GM11168 (cell line): ENCODE measurements at regions not wholly inside any gene's neighbourhood (a gene's known extent, or its start where the extent isn't known, plus 50 kb on each side); places are given as distances from the start of the nearest gene placed in this dataset.
"Not testable (repeated sequence)": the region's sequence is repeated elsewhere in the genome, so short reads cannot be mapped to it uniquely, and the experiment has no call there.

ENCODE experiments used
- in situ Hi-C: fragments of 300-500 bp; cut with MboI; formaldehyde crosslinking; loops from one replicate; pipeline ENCODE4 v1.12.0; 2022; ENCODE audit warnings: low sequenced_read_pairs; ENCODE audit not compliant: unreplicated experiment

GRCh38 chr3:130151555-130151954 lies 69.9 kb downstream of the ALG1L2 start:
- in situ Hi-C loops = not testable (repeated sequence)

DNA sequence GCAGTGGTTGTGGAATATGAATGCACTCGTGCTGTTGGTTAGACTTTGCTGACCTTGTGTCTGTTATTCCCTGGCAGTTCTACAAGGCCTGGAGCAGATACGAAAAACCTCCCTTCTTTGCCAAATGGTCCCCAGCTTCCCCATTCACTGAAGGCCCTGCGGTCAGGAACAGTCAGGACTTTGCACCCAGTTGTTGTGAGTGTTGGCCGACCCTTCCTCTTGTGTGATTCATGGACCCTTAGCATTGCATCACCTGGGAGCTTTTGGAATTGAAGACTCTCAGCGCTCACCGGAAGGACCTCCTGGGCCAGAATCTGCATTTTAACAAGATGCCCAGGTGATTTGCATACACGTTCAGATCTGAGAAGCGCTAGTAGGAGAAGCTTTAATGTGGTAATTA lies 71.6 kb downstream of the ALG1L2 start:
- in situ Hi-C loops = not testable (repeated sequence)

DNA sequence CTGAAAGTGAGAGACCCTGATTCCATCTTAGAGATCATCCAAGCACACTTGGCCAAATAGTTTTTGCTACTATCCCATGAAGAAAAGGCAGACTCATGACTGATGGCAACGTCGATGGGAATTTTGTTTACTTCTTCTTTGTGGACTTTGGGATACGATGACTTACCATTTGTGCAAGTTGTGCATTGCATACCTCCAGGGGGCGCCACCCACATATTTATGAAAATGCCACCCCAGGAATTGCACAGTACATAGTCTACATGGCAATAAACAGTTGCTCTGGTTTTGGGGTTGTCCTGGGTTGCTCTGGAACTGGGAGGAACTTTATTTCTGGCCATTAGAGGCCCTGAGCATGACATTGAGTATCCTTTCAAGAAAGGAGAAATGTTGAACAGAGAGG lies 73.8 kb downstream of the ALG1L2 start:
- in situ Hi-C loops = not testable (repeated sequence)

GRCh38 chr3:130166856-130167255 lies 85.2 kb downstream of the ALG1L2 start:
- in situ Hi-C loops = not testable (repeated sequence)

GRCh38 chr3:130175195-130175594 lies 93.6 kb downstream of the ALG1L2 start:
- in situ Hi-C loops = not testable (repeated sequence)

DNA sequence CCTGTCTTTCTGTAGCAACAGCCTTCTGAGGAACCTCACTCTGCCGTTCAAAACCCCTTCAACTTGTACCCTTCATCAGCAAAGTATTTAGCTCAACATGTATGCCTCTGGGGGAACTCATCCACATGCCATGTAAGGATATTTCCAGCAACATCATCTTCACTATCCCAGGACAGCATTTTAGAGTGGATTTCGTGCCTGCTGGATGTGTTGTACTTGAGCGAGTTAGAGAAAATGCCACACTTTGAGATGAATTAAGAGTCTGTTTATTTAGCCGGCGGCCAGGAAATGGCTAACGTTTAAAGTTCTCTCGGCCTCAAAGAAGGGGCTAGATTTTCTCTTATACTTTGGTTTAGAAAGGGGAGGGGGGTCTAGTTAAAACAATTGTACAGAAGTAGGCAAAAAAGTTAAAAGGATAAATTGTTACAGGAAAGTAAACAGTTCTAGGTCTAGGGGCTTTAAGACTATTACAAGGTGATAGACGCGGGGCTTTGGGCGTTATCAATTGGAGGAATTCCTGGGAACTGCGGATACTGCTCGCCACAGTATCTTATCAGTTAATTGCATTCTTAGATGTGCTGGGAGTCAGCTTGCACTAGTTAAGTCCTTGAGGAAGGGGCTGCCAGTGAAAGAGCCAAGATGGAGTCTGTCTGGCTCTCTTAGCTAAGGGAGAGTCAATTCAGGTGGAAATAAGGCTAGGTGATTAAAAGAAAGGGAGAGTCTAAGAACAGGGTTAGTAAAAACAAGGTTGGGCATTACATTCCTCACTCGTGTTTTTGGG lies 95.0 kb downstream of the ALG1L2 start:
- in situ Hi-C loops = not testable (repeated sequence)

DNA sequence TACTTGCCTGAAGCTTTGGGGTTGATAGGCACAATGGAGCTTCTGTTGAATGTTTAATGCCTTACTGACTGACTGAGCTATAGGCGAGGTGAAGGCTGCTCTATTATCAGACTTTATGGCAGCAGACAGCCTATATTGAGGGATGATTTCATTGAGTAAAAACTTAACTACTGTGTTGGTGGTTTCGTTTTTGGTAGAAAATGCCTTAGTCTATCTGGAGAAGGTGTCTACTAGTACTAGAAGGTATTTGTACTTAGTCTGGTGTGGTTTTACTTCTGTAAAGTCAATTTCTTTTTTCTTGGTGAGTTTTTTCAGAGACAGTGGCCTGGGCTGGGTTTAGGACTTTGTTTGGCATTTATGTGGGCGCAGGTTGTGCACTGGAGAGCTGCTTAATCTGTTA lies 97.2 kb downstream of the ALG1L2 start:
- in situ Hi-C loops = not testable (repeated sequence)

DNA sequence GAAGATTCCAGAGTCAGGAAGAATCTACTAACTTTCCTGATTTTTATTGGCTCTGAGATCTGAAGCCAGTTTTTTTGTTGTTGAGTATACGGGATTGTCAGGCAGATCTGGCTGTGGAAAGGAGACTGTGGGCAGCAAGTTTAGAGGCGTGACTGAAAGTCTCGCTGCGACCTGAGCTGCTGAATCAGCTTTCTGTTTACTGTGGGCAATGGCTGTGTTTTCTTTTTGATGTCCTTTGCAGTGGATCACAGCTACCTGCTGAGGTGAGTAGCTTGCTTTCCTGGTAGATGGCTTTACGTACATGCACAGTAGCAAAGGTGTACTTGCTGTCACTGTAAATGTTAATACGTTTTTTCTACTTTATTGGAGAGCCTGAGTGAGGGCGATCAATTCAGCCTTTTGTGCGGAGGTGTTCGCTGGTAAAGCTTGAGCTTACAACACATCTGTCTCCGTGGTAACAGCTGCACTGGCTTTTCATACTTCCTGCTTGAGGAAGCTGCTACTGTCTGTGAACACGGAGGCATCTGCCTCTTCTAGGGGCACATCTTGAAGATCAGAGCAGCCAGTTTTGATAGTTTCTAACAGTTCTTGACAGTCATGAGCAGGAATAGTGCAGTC lies 97.8 kb downstream of the ALG1L2 start:
- in situ Hi-C loops = not testable (repeated sequence)

- in situ Hi-C loops = not testable (repeated sequence)
Observed at GRCh38 chr3:130182475-130182874, 100.8 kb downstream of the ALG1L2 start.

- in situ Hi-C loops = not testable (repeated sequence)
Observed at GRCh38 chr3:130183689-130184088, 102.1 kb downstream of the ALG1L2 start.

GRCh38 chr3:130184152-130185024 lies 102.8 kb downstream of the ALG1L2 start:
- in situ Hi-C loops = not testable (repeated sequence)

DNA sequence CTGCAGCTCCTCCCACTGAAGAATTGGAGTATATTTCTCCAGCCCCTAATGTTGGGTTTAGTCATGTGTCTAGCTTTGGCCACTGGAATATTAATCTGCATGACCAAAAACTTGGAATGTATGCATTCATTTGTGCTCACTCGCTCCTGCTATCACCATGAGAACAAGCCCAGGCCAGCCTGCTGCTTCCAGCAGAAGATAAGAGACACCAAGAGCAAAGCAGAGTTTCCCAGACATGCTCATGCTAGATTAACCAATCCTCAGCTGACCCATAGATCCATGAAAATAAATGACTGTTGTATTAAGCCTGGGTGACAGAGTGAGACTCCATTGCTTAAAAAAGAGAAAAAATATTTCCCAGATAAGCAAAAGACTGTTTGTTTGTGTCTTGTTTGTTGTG lies 119.6 kb downstream of the ALG1L2 start:
- in situ Hi-C loops = not testable (repeated sequence)

GRCh38 chr3:130203633-130204032 lies 122.0 kb downstream of the ALG1L2 start:
- in situ Hi-C loops = not testable (repeated sequence)

DNA sequence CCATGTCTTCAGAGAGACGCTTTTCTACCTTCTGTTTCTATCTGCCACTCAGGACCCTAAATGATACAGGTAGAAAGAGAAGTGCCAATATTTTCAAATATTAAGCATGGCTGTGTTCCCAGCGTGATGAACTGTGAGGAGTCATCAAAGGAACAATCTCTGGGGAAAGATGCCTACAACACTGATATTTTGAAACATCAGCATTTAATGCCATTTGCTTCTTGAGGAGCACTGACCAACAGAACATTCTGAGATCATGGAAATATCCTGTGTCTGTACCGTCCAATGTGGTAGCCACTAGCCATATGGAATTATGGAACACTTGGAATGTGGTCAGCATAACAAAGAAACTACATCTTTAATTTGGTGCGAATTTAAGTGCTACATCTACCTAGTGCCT lies 117.9 kb upstream of the COL6A5 start:
- in situ Hi-C loops = no loop called here

DNA sequence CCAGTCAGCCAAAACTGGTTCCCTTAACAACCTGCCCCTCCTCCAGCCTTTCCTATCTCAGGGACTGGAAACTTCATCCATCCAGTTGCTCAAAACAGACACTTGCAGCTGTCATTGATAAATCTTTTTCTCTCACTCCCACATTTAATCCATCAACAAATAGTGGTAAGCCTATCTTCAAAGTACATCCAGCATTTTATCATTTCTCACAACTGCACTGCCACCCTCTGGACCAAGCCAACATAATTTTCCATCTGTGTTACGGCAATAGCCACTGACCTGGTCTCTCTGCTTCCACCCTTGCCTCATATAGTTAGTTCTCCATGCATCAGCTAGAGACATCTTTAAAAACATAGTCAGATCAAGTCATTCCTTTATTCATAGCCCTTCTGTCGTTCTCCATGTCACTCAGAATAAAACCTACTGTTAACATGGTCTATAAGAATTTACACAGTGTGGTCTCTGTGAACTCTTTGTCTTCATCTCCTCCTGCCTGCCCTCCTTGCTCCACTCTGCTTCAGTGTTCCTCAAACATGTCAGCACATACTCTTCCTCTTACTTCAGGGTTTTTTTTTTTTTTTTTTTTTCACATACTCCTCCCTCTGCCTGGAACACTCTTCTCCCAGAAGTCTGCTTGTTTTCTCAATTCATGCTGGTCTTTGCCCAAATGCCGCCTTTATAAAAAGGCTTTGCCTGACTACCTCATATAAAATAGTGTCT lies 102.5 kb upstream of the COL6A5 start:
- in situ Hi-C loops = no loop called here

DNA sequence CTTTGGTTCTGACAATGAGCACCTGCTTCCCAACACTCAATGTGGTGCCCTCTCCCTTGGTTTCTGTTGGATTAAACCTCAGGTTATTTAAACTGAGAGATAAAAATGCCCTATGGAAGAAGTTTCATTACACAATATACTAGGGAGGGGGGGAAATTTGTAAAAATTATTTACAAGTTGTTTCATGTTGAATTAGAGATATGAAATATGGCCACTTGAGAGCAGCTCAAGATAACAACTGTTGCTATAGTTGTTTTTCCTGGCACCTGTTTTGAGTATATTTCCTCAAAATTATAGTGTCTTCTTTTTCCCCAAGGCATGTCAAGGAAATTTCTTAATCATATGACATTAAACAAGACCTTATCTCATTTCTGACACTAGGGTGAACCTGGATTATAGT lies 101.7 kb upstream of the COL6A5 start:
- in situ Hi-C loops = no loop called here

GRCh38 chr3:130250982-130251381 lies 94.5 kb upstream of the COL6A5 start:
- in situ Hi-C loops = no loop called here

DNA sequence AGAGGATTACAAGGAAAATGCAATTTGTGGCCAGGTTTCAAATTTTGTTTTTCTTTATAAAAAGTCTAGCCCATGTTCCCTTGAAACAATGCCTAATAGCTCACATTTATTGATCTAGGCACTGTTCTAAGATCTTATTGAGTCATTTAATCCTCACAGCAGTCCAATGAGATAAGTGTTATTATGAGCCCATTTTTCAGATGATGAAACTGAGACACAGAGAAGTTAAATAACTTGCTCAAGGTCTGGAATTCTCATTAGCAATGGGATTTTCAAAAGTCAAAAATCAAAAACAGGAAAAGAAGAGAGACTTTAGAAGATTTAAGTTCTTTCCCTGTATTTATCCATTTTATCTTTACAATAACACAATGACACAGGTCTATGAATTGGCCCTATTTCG lies 90.0 kb upstream of the COL6A5 start:
- in situ Hi-C loops = no loop called here

DNA sequence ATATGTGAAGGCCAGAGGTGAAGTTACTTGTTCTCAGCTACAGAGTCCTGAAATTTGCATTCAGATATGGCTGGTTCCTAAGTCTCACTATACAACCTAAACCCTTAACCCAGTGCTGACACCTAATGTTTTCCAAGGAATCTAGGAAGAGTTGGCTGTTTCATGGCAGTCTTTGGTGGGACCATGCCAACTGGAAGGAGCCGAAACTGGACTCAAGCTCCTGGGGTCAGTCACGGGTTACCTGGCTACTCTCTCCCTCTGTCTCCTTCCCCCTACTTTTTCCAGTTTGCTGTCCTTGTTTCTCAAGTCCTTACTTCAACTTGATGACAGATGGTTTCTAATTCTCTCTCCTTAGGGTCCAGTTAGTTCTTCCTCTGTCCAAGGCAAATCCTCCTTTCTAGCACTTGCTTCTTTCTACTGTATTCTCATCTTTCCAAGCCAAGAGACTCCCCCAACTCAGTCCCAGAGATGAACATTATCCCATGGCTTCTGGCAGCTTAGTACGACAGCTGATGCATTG lies 88.6 kb upstream of the COL6A5 start:
- in situ Hi-C loops = no loop called here

- in situ Hi-C loops = no loop called here
Observed at GRCh38 chr3:130258532-130258952, 86.9 kb upstream of the COL6A5 start.
